NCI-H2029 (cell line): ENCODE measurements at regions not wholly inside any gene's neighbourhood (a gene's known extent, or its start where the extent isn't known, plus 50 kb on each side); places are given as distances from the start of the nearest gene placed in this dataset.

ENCODE experiments used
- DNase-seq: peaks from one replicate; lab custom pipeline; 2025; lab: John Stamatoyannopoulos, UW

DNA sequence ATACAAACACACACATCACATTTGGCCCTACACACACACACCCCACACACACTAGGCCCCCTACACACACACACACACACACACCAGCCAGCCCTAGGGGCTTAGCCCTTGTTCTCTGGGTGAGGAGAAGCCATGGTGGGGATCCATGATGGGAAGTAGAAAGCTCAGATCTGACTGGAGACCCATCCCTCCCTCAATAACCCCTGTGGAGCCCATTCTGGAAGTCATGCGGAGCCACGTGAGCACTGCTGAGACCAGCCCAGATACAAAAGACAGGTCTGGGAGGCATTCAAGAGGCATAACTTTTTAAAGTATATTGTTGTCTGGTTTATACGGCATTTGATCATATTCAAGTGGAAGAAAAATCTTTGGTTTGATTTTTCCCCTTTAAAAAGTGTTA lies 448.5 kb downstream of the SOX6 start:
- no peak for DNase-seq

GRCh38 chr11:15909937-15910598 lies 446.3 kb downstream of the SOX6 start:
- no peak for DNase-seq

DNA sequence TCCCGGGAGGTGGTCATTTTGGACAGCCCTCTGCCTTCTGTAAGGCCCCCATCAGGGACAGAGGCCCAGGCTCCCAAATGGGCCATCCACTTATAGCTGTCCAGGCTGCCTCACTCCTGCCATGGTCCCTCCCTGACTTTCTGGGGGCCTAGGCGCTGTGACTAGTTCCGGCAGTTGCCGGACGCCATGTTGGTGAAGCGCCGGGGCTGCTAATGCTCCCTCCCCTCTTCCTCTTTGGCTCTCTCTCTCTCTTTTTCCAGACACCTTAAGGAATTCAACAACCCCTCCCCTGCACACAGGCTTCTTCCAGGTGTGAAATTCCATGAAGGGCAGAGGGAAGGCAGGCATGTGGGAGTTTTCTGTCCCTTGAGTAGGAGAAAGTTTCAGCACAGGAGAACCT lies 445.6 kb downstream of the SOX6 start:
- DNase-seq: no peak

- peak; percentile 34 for DNase-seq
These were observed 444.8 kb downstream of the SOX6 start for GRCh38 chr11:15911377-15912044.

DNA sequence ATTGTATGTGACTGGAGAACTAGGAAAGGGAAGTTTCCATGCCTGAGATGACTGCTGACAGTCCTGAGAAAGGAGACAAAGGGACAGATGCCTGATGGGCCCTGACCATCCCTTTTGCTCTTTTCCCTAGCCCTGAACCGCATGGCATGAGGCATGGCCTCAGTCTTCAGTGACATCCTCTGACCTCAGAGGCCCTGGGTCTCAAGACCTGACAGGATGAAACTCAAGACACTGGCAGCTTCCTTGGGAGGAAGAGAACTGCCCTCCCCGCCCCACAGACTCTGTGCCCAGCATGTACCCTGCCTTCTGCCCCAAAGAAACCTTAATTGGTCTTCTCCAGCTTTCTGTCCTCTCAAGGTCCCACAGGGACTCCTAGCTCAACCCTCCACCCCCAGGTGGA lies 444.1 kb downstream of the SOX6 start:
- DNase-seq: no peak

DNA sequence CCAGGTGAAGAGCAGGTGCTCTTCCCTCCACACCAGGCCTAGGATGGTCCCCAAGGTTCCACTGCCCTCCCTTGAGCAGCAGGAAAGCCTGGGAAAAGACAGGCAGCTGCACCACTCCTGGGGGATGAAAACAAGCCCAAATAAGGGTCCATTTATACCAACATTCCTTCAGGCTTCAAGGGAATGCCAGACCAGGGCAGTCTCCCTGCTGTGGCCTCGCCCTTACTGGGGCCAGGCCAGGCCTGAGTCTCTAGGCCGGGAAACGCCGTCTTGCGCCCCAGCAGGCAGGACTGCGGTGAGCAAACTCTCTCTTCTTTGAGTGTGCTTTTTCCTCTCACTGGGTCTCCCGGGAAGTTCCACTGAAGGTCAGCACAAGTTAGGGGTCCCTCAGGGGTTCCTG lies 443.5 kb downstream of the SOX6 start:
- no peak for DNase-seq

DNA sequence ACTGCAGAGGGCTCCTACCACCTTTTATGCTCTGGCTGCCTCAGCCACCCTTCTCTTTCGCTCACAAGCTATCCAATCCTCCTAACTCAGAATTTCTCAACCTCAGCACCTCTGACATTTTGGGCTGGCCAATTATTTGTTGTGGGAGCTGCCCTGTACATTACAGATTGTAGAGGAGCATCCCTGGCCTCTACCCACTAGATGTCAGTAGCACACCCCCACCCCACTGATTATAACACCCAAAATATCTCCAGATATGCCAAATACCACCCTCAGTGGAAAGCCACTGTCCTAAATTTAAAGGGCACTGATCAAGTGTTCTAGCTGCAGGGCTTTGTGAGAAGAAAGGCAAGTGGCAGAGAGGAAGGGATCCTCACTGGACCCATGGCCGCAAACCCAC lies 443.1 kb downstream of the SOX6 start:
- DNase-seq: no peak
